Right lung (tissue), 2 donors: ENCODE measurements at regions not wholly inside any gene's neighbourhood (a gene's known extent, or its start where the extent isn't known, plus 50 kb on each side); places are given as distances from the start of the nearest gene placed in this dataset.
"Not testable (repeated sequence)": the region's sequence is repeated elsewhere in the genome, so short reads cannot be mapped to it uniquely, and the experiment has no call there.

Experiments used
- DNase-seq, 2 donors: peaks; one replicate each; pipeline ENCODE4 v3.0.0-alpha.2; 2013

DNA sequence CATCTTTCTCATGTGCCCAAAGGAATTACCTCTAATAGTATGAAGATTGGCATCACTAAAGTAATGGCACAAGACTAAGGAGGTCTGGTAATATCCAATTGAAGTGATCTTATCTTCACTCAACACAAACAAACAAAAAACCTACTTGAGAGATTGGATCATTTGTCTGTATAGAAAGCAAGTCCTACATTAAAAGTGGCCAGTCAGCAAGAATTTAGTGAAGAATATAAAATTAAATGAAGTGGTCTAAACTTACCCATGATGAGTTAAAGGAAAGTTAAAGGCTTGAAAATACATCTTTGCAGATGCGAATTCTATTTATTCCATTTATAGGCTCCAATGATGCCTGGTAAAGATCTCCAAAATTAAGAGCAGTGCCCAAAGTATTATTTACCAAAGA lies 350.3 kb upstream of the PCSK5 start:
- DNase-seq: no peak

DNA sequence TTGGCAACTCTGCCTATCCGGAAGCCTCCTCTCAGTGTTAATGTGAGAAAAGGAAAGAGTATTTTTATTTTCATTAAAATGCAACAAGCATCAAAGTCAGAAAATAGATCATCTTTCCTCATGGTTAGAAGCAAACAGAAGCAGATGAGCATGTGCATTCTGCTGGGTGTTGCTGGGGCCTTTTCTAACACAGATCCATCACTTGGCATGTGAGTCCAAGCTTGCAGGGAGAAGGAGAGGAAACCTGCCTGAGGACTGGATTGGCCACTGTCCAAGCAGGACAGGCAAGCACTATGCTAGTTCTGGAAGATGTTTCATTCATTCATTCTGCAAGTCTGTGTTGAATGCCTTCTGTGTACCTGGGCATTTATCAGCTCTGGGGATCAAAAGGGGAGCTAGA lies 348.7 kb upstream of the PCSK5 start:
- no peak for DNase-seq

DNA sequence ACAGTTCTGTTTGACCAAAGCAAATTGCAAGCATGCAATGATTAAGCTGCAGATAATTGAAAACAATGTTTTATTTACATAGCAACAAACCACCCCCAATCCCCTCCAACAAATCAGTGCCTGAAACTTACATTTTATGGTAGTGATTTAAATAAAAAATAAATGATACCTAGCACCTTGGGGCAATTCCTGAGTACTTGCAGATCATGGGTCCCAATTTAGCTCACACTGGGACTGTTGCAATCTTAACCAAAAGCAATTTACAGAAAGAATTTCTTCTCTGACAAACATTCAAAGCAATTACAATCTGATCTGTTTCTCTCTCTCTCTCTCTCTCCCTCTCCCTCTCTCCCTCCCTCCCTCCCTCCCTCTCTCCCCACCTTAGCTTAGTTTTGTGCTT lies 345.7 kb upstream of the PCSK5 start:
- DNase-seq: no peak

DNA sequence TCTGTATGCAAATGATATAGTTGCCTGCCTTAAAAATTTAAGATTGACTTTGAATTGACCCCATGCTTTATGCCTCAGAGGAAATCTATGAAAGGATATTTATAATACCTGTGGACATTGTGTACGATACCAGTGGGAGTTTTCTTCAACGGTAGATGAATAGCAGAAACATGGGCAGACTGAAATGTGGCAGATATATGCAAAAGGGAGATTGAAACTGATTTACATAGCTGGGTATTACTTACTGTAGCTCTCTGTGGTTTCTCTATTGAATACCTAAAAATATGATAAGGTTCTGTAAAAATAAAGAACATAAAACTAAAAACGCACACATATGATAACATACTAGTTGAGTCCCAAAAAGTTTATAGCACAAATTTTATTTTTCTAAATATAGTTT lies 345.2 kb upstream of the PCSK5 start:
- no peak for DNase-seq

DNA sequence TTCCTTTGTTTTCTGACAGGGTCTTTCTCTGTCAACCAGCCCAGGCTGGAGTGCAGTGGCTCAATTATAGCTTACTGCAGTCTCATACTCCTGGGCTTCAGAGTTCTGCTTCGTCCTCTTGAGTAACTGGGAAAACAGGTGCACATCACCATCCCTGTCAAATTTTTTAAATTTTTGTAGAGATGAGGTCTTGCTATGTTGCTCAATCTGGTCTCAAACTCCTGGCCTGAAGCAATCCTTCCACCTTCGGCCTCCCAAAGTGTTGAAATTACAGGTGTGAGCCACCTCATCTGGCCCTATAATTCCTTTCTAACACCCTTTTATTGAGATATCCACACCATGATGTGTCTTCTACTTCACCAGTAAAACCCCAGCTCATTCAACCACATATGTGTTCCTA lies 341.6 kb upstream of the PCSK5 start:
- no peak for DNase-seq

DNA sequence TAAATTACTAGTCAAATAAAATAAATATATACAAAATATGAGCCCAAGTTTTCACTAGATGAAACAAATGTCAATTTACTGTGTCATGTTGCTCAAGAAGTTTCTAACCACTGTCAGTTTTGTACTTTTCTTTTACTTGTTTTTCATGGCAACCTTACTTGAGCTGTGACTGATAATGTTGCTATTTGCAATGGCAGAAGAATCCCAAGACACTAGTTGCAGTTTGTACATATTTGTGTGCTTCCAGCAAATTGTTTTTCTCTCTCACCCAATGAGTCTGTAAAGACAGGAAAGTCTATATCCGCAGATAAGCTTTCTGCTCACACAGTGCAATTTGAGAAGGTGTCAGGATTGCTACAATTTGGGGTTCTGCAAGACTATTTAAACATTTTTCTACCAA lies 338.6 kb upstream of the PCSK5 start:
- no peak for DNase-seq

DNA sequence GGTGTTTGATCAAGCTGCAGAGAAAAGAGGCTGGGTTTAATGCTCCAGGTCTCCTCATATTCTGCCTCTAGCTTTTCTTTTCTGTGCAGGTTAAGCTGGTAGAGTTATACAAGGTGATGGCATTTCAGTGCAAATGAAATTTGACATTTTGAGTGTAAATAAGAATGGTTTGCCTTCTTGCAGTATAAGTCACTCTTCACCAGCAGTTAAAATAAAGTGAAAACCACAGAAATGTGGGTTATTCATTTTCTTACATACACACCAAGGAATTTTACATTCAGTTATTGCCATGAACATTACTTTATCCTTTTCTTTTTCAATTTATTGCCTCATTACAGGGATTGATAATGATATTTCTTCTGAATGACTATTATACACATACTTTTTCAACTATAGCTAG lies 337.5 kb upstream of the PCSK5 start:
- no peak for DNase-seq

DNA sequence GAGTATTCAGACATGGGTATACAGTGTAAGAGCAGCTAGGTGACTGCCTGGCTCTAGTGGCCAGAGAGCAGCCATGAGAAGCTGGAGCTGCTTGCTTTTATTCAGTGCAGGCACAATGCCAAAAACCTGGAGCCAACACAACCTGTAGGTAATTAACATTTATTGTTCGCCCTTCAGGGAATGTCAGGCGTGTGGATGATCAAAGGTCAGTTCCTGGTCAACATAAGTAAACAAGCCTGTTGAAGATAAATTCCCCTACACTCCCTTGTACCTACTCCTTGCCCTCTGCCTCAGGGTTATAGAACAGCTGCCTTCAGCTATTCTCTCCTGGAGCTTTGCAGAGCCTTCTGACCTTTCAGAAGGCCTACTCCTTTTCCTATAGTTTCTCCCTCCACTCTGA lies 323.7 kb upstream of the PCSK5 start:
- DNase-seq: not testable (repeated sequence)

DNA sequence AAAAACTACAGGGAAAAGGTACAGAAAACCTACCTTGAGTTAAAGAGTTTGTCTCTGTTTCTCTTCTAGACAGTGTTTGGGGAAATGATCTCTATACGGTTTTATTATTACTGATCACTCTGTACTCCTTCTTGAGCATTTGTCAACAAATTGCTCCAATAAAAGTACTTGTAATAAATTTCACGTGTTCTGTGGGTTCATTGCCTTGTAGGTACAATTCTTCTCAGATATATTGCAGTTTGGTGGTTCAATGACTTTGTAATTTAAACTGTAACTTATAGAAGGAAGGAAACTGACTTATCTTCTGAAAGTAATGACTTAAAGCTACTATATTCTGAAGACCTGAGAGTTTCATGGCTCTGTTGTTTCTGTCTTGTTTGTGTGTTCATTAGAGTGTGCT lies 319.9 kb upstream of the PCSK5 start:
- no peak for DNase-seq

DNA sequence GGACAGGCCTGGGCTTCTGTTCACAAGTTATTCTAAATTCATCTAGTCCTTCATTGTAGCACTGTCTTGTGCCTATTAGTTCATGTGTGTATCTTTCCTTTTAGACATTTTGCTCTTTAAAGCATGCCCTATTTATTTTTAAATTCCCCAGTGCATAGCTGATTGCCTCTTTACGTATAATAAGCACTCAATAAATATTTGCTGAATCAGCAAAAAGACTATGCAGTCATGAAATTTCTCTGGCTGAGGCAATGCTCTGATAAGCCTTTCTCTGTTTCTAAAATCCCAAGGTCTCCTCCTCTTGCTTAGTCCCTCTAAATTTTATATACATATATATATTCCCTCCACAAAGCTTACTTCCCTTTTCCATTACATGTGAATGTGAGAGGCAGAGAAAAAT lies 315.9 kb upstream of the PCSK5 start:
- no peak for DNase-seq

DNA sequence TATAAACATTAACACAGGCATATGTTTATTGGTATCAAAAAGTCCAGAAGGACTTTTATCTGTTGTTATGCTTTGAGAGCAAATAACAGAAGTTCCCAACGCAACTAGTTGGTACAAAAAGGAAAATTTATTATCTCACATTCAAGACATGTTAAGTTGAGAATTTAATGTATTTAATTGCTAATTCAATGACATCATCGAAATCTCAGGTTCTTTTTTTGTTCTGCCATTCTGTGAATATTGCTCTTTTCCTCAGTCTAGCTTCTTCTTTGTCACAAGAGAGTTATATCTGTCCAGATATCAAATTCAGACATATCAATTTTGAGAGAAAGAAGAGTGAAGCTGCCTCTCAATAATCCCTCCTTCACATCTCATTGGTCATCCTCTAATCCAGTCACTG lies 307.6 kb upstream of the PCSK5 start:
- DNase-seq: no peak

DNA sequence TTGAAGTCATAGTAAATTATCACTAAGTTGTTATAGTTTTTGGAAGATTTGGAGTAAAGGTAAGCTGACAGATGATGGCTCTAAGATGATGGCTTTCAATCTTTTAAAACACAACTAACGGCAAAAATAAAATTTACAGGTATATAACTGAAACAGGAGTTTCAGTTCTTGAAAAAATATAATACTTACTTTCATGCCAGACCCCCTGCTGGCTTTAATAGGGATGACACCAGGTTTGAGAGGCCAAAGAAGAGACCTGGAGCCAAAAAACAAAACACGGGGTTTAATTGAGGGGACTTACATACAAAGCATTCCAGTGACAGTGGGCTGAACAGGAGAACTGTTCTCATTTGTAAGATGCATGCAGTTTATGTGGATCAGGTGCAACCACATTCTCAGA lies 301.7 kb upstream of the PCSK5 start:
- no peak for DNase-seq

DNA sequence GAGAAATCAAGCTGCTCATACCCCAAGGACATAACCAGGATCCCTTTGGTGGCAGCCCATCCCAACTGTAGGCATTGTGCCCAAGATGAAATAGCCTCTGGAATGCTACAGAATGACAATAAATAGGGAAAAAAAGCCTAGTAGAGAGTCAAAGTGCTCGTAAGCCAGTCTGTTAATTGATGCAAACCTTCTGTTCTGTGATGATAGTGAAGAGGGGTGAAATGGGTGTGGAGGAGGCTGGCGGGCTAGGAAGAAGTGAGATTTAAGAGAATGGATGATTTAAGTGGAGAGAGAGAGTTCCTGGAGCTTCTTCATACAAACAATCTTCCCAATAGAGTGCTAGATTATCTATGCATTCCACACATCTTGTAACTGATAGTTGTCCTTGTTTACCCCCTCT lies 301.0 kb upstream of the PCSK5 start:
- DNase-seq: peak in 1 of 2 donors; percentile 7

DNA sequence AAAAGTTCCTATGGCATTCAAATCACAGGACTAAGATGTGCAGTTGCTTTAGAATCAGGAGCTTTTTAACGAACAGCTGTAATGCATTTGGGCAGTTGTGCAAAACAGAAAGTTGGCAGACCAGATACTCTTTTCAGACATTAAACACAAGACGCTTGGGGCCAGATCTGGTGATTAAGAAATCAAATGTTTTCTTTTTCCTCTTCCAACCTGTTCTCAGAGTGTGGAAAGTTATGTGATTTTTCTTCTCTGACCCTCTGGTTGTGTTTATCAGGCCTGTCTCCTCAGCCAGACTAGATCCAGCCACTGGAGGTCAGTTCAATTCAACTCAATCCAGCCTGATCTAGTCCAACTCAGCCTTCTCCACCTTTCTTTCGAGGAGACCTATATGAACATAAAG lies 298.5 kb upstream of the PCSK5 start:
- DNase-seq: peak; percentile 23 to 24

DNA sequence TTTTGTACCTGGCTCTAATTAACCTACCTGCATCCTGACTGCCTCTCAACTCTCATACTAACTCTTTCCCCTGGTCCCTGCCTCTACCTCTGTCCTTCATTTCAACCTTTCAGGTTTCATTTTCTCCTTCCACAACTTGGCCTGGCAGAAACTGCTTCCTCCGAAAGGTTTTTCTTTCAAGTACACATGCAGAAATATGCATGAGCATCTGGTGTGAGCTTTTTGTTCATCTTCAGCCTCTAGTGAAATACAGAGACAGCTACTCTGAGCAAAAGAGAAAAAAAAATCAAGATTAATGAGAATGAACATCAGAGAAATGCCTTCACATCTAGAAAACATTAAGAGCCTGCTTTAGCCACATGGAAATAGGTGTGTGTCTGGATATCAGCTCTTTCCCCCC lies 297.9 kb upstream of the PCSK5 start:
- DNase-seq: no peak

DNA sequence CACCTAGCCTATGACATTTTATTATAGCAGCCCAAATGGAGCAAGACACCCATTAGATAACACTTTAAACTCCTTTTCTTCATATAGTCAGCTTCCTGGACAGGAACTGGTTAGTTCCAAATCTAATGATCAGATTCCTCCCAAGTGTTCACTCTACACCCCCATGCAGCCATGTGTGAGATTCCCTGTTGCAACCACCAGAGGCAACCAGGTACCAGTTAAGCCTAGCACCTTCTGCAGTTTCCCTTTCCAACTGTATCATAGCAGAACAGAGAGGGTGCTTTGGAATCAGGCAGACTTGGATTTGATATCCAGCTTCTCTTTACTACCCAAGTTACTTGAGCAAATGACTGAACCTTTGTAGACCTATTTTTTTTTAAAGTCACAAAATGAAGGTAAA lies 296.6 kb upstream of the PCSK5 start:
- no peak for DNase-seq

DNA sequence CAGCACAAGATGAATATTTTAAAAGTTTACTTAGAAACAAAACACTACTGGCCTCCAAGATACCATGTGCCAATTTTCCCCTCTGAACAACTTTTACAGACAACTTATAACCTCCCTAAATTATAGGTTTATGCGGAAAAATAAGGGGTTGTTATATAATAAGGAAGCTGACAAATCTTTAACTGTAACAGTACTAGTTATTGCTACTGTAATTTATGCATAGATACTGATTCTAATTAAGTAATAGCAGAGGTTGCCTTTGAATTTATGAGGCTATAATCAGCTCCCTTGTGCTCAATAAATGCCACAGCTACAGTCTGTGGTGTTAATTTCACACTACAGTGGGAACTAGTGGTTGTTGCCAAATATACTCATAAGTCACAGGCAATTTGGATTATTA lies 291.3 kb upstream of the PCSK5 start:
- DNase-seq: no peak

DNA sequence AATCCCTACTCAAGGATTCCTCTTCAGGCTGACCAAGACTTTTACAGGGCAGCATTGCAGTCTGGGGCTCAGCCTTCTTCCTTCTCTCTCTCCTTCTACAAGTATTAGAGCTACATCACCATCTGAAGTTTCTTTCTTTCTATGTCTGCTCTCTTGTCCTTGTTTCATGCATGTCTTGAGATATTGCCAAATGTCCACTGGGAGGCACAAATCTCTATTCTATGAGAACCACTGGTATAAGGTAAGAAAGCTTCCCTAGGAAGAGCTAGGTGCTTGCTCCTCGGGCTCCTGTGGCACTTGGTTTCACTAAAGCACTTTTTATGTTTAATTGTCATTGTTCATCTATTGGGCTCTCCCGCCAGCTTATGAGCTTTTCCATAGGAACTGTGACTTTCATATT lies 289.2 kb upstream of the PCSK5 start:
- no peak for DNase-seq

DNA sequence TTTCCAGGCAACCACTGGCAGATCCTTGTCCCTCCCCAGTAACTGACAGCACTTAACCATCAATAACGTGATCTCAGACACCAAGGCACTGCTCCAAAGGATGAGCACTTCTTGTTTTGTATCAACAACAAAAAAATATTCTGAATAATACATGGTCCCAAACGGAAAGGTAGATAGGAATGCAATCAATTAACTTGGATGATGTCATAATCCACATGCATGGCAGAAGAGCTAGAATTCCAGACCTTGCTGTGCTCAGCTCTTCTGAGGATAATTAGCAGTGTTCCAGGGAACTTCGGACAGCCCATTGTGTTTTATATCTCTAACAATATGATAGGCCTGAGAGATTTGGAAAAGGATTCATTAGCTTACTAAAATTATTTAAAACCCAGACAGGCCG lies 288.4 kb upstream of the PCSK5 start:
- no peak for DNase-seq

DNA sequence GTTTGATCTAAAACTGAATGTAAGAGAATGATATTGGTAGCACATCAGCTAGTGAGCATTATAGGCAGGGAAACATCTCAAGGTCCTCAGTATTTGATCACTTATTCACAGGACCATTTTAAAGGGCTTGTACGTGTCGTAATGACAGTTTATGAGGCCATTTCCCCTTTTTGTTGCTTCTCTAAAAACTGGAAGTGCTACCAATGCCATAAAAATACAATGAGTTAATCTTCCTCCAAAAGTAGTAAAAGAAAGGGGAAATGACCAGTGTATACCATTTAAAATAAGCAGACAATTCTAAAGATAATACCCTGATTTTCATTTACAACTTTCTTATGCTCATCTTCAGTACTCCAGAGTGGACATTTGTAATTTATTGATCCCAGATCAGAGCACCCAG lies 285.8 kb upstream of the PCSK5 start:
- DNase-seq: no peak

DNA sequence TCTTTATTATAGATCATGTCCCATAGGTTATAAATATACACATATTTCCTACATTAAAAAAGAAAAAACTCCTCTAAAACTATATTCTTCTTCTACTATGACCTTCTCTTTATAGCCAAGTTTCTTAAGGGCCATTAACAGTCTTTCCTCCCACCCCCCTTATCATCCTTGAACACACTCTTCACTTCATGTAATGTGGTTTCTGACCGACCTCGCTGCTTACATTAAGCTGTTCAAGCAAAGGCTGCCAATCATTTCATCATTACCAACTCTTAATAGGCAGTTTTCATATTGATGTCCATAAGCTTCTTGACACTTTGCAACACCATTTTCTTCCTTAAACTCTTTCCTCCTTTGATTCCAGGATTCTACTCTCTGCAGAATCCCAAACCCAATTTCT lies 283.0 kb upstream of the PCSK5 start:
- DNase-seq: no peak

DNA sequence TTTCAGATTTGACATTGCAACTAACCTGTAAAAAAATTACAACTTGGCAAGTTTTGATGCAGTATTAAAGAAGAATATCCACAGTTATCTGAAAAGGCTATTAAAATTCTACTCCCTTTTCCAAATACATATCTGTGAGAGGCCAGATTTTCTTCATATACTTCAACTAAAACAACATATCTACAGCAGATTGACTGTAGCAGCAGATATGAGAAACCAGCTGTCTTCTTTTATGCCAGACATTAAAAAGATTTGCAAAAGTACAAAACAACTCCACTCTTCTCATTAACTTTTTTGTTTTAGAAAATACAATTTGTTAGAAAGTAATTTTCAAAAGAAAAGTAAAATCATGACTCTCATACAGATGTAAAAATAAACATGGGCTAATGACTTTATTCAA lies 281.1 kb upstream of the PCSK5 start:
- DNase-seq: no peak

DNA sequence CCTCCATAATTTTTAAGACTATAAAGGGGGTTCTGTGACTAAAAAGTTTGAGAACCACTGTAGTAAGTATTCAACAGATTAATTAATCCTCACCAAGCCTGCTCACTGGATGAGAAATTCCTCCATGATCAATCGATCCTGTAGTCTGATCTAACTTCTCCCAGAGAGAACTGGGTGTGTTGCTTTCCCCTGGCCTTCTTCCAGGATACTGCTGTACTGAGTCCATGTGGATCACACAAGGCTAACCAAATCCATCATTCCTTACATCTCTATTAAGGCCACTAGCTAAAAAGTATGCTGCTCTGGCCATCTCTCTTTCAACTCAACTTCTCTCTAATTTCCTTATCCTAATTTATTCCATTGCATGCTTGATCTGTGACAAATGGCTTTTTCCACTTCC lies 280.2 kb upstream of the PCSK5 start:
- no peak for DNase-seq

DNA sequence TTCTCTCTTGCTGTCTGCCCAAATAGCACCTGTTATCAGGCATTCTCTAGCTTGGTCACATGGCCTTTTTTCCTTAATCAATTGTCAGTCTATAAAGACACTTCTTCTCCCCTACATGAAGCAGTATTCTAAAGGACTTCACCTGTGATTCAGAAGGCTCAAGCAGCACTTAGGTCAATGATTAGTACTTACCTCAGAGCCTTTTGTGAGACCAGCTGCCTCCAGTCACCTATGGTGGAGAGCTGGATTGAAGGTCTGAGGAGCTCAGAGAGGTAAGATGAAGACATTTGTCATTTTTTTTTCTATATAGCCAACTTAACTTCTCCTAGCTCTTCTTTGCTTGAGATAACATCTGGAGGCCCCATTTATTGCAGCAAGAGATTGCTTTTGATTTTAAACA lies 278.3 kb upstream of the PCSK5 start:
- no peak for DNase-seq

DNA sequence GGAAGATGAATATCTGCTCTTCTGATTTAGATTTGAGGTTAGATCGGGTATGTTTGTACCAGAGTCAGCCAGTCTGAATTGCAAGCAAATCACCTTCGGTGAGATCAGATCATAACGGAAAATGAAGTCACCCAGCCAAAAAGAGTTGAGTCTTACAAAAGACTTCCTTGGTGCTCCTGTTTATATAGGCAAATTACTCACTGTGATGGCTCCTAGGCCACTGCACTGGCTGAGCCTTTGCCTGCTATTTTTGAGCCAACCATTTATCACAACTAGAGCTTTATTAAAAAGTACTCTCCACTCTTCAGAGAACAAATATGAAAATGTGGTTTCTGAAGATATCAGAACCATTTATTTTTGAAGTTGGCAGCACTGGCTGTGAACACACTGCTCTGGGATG lies 277.7 kb upstream of the PCSK5 start:
- DNase-seq: no peak

DNA sequence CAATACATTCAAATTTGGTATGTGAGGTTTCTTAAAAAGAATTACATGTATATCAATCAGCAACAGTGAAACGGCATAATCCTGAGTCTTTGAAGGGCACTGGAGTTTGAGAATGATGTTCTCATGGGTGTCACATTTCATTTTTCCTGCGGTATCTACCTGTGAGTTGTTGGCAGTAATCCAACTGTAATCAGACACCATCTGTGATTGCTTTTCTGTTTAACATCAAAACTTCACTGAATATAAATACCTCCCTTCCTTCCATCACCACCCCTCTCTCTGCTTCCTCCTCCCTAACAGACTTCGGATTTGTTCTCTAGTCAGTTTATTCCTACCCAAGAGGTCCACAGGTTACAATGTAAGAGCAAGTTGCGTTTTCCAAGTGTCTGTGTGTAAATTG lies 275.2 kb upstream of the PCSK5 start:
- no peak for DNase-seq
